ENCODE measurements at regions not wholly inside any gene's neighbourhood (a gene's known extent, or its start where the extent isn't known, plus 50 kb on each side); places are given as distances from the start of the nearest gene placed in this dataset.

DNA sequence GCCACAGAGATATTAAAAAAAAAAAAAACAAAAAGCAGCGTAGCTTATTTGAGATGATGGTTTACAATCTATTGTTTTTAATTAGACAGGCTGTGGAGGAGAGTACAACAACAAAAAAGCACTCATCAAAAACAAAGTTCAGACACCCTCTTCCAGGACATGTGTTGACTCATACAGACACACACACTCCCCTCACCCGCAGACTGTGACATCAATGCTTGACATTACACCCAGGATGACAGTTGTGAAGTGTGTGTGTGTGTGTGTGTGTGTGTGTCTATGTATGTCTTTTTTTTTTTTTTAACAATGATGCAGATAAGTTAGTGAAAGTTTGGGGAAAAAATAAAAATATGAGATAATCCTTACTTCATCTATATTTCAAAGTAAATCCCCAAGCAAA lies 303.6 kb downstream of the GPAM start:
- H3K4me1 ChIP-seq (replicated peaks in 1 of 4; ENCODE audit: control insufficient read depth in 3 of 4, insufficient read depth in 4 of 4, low read length in 3 of 4): peaks cover 0 to 2% (median 0%) of the 10 kb centered on the region in 4 experiments; a peak in 1 of 7 replicates
- no peak overlapping the region for H3K27ac ChIP-seq (ENCODE audit: low read depth, low read length)
- no peak overlapping the region for H2BK5ac ChIP-seq (ENCODE audit: low read depth, low read length)
- no peak overlapping the region for H2AK5ac ChIP-seq (ENCODE audit: low read depth, low read length)
- 94% methylated on average over 2 of the region's 2 CpGs; no CpG with 5 or more reads in 1 of the 2 experiments for WGBS, 2 experiments (ENCODE audit: extremely low coverage in 1 of 2, insufficient coverage in 1 of 2, insufficient read length in 1 of 2, insufficient replicate concordance in 2 of 2, low coverage in 1 of 2, low lambda C conversion rate in 2 of 2, missing lambda C conversion rate in 1 of 2)
- no peak overlapping the region for H3K9ac ChIP-seq (replicated peaks in 1 of 4; ENCODE audit: extremely low read depth in 1 of 4, low read depth in 3 of 4, low read length in 3 of 4)
- DNase-seq (ENCODE audit: low read depth in 1 of 2, low spot score in 2 of 2): no peak
- H2BK120ac ChIP-seq (replicated peaks; ENCODE audit: low read depth, low read length): no peak overlapping the region
- no peak overlapping the region for H2BK12ac ChIP-seq (ENCODE audit: low read depth, low read length)
- peaks cover 0 to 4% (median 0%) of the 10 kb centered on the region in 4 experiments; a peak in 1 of 8 replicates for H3K36me3 ChIP-seq (ENCODE audit: control insufficient read depth in 2 of 4, insufficient read depth in 4 of 4, low read length in 3 of 4)
- FAIRE-seq: no peak
- H3K79me1 ChIP-seq (ENCODE audit: low read depth, low read length): no peaks in the 10 kb centered on the region
- no peak overlapping the region for H3K14ac ChIP-seq (ENCODE audit: insufficient read length)
- CTCF ChIA-PET (ENCODE audit: partially characterized antibody): interaction anchor here (0.6 kb wide), 1 partner anchor 55 kb away, joined by 3 read pairs; no protein-coding TSS in a partner anchor
- H2AFZ ChIP-seq (ENCODE audit: low read length): no peak overlapping the region
- POLR2A ChIA-PET (ENCODE audit: partially characterized antibody): no interaction called here
- no peak overlapping the region for H3K56ac ChIP-seq (replicated peaks; ENCODE audit: insufficient read length, low read depth, low read length)
- no peak overlapping the region for H3K4me3 ChIP-seq (ENCODE audit: extremely low read depth in 1 of 4, insufficient read depth in 2 of 4, low read depth in 3 of 4, low read length in 4 of 4)
- H3K9me3 ChIP-seq (ENCODE audit: insufficient read depth in 2 of 2, low read depth in 1 of 2, low read length in 1 of 2): peaks cover 7 to 10% of the 10 kb centered on the region in 2 experiments; a peak in 3 of 4 replicates
- no peaks in the 10 kb centered on the region for H4K20me1 ChIP-seq (replicated peaks in 1 of 2; ENCODE audit: control insufficient read depth in 1 of 2, insufficient read depth in 2 of 2, low read length in 2 of 2)
- H3K4ac ChIP-seq (replicated peaks; ENCODE audit: insufficient read length, low read depth, low read length): no peak overlapping the region
- no peak overlapping the region for H2BK20ac ChIP-seq (ENCODE audit: low read length)
- H4K8ac ChIP-seq (ENCODE audit: extremely low read depth, insufficient read depth, low read length): no peak overlapping the region
- H4K91ac ChIP-seq (replicated peaks; ENCODE audit: insufficient read length, low read length): no peak overlapping the region
- H3K18ac ChIP-seq (ENCODE audit: extremely low read depth, low read length): no peak overlapping the region
- no peak overlapping the region for H2BK15ac ChIP-seq (ENCODE audit: low read length)
- no peaks in the 10 kb centered on the region for H3K79me2 ChIP-seq (ENCODE audit: control insufficient read depth in 1 of 2, insufficient read depth in 2 of 2, low read length in 2 of 2)
- no peaks in the 10 kb centered on the region for H3K23me2 ChIP-seq (ENCODE audit: low read depth, low read length)
- H3K23ac ChIP-seq (ENCODE audit: insufficient read length): no peak overlapping the region
- H4K5ac ChIP-seq (ENCODE audit: insufficient read length, low read depth, low read length): no peak overlapping the region
- no peak overlapping the region for H3K4me2 ChIP-seq (ENCODE audit: insufficient read depth in 1 of 2, low read depth in 2 of 2, low read length in 2 of 2)
- H3K27me3 ChIP-seq (replicated peaks in 1 of 4; ENCODE audit: control insufficient read depth in 3 of 4, extremely low read depth in 1 of 4, insufficient read depth in 3 of 4, low read length in 3 of 4): no peaks in the 10 kb centered on the region
- TF ChIP-seq BACH1 (IDR thresholded peaks at IDR 0.05; ENCODE audit: low read length) (no peak), CTCF (IDR thresholded peaks at IDR 0.05; ENCODE audit: control extremely low read depth in 1 of 3, insufficient read depth in 1 of 3, low read depth in 1 of 3, low read length in 3 of 3) (no peak), JUN (IDR thresholded peaks at IDR 0.05; ENCODE audit: low read depth, low read length) (no peak), SIN3A (conservative IDR thresholded peaks at IDR 0.05 in 1 of 2, IDR thresholded peaks at IDR 0.05 in 1 of 2; ENCODE audit: low read depth in 1 of 2, low read length in 2 of 2) (no peak), NANOG (IDR thresholded peaks at IDR 0.05; ENCODE audit: insufficient read depth, low read depth, low read length, poor library complexity, severe bottlenecking) (no peak), SIX5 (IDR thresholded peaks at IDR 0.05; ENCODE audit: low read depth, low read length) (no peak), CREB1 (IDR thresholded peaks at IDR 0.05) (no peak), SUZ12 (IDR thresholded peaks at IDR 0.05; ENCODE audit: low read length) (no peak), YY1 (IDR thresholded peaks at IDR 0.05; ENCODE audit: low read depth, low read length) (no peak), BRCA1 (IDR thresholded peaks at IDR 0.05; ENCODE audit: low read depth, low read length) (no peak), EZH2 (IDR thresholded peaks at IDR 0.05; ENCODE audit: low read depth, low read length, severe bottlenecking) (no peak)

All from H1 (cell line).